Keratinocyte (primary cell): ENCODE measurements at regions not wholly inside any gene's neighbourhood (a gene's known extent, or its start where the extent isn't known, plus 50 kb on each side); places are given as distances from the start of the nearest gene placed in this dataset.

ENCODE experiments used
- DNase-seq: peaks from one replicate; pipeline ENCODE4 v3.0.0-alpha.2; 2011; ENCODE audit warnings: low read depth, missing footprints, low spot score
- FAIRE-seq: peaks from 2 replicates; lab custom pipeline; 2011; peaks lifted over from hg19 to GRCh38; lab: Jason Lieb, UNC
- H2AFZ ChIP-seq: 2 replicates; pipeline ENCODE4 v1.6.0; 2012; ENCODE audit warnings: low read length, control low read depth, inconsistent platforms; ENCODE audit not compliant: control insufficient read depth
- H3K27ac ChIP-seq: 2 replicates; pipeline ENCODE4 v1.5.1; 2011; ENCODE audit warnings: low read length; ENCODE audit not compliant: control insufficient read depth, insufficient read depth
- H3K27me3 ChIP-seq: 3 replicates; pipeline ENCODE4 v1.6.0; 2011; ENCODE audit warnings: low read length; ENCODE audit not compliant: control insufficient read depth, insufficient read depth; ENCODE audit errors: extremely low read depth
- H3K36me3 ChIP-seq, 2 experiments: 2 replicates in 1 of 2; 3 replicates in 1 of 2; pipeline ENCODE4 v1.5.1; 2011; ENCODE audit warnings: low read length in 2 of 2, mild to moderate bottlenecking in 1 of 2; ENCODE audit not compliant: control insufficient read depth in 2 of 2, insufficient read depth in 2 of 2; ENCODE audit errors: extremely low read depth in 1 of 2
- H3K4me1 ChIP-seq: 3 replicates; pipeline ENCODE4 v1.5.1; 2011; ENCODE audit warnings: low read length; ENCODE audit not compliant: control insufficient read depth, insufficient read depth; ENCODE audit errors: extremely low read depth
- H3K4me2 ChIP-seq: 3 replicates; pipeline ENCODE4 v1.6.0; 2011; ENCODE audit warnings: low read depth, low read length; ENCODE audit not compliant: control insufficient read depth, insufficient read depth; ENCODE audit errors: extremely low read depth
- H3K4me3 ChIP-seq, 3 experiments: fragments of 200-600 bp in 1 of 3; sonication (generic) in 1 of 3; 2 replicates in 2 of 3; 3 replicates in 1 of 3; pipeline ENCODE4 v1.5.1; 2011 to 2016; ENCODE audit warnings: low read length in 3 of 3, mild to moderate bottlenecking in 3 of 3, control low read depth in 2 of 3, inconsistent platforms in 1 of 3, low read depth in 1 of 3, mixed read lengths in 1 of 3, mixed run types in 1 of 3, moderate library complexity in 1 of 3; ENCODE audit not compliant: control insufficient read depth in 2 of 3, insufficient read depth in 2 of 3; ENCODE audit errors: extremely low read depth in 1 of 3
- H3K79me2 ChIP-seq: 2 replicates; pipeline ENCODE4 v1.6.0; 2012; ENCODE audit warnings: low read length; ENCODE audit not compliant: control insufficient read depth, insufficient read depth
- H3K9ac ChIP-seq: 3 replicates; pipeline ENCODE4 v1.6.0; 2011; ENCODE audit warnings: low read length; ENCODE audit not compliant: control insufficient read depth, insufficient read depth; ENCODE audit errors: extremely low read depth
- H3K9me1 ChIP-seq: 3 replicates; pipeline ENCODE4 v1.6.0; 2011; ENCODE audit warnings: low read length; ENCODE audit not compliant: control insufficient read depth, insufficient read depth; ENCODE audit errors: extremely low read depth
- H3K9me3 ChIP-seq: 2 replicates; pipeline ENCODE4 v1.5.1; 2012; ENCODE audit warnings: low read depth, low read length; ENCODE audit not compliant: control insufficient read depth
- H4K20me1 ChIP-seq: 3 replicates; pipeline ENCODE4 v1.6.0; 2011; ENCODE audit warnings: low read length; ENCODE audit not compliant: control insufficient read depth, insufficient read depth; ENCODE audit errors: extremely low read depth
- EZH2 ChIP-seq: IDR thresholded peaks from one replicate; pipeline ENCODE4 v1.6.1; 2012; ENCODE audit warnings: inconsistent platforms, mild to moderate bottlenecking, low read length, moderate library complexity
- dilution Hi-C: fragments of 300-500 bp; cut with MboI; formaldehyde crosslinking; loops from one replicate; pipeline ENCODE4 v1.7.0; 2020; ENCODE audit warnings: low sequenced_read_pairs; ENCODE audit not compliant: extremely low pct_ligation_motif_present
- TF ChIP-seq, protein P1 (sequence below), 3 experiments: IDR thresholded peaks in 1 of 3; conservative IDR thresholded peaks in 1 of 3; optimal IDR thresholded peaks in 1 of 3; 2 replicates in 2 of 3; 3 replicates in 1 of 3; pipeline versions ENCODE3 to v1.5.1; 2011; ENCODE audit warnings: low read length in 3 of 3, mild to moderate bottlenecking in 3 of 3, moderate library complexity in 2 of 3, control low read depth in 1 of 3, inconsistent platforms in 1 of 3; ENCODE audit not compliant: insufficient read depth in 2 of 3; ENCODE audit errors: extremely low read depth in 1 of 3

DNA sequence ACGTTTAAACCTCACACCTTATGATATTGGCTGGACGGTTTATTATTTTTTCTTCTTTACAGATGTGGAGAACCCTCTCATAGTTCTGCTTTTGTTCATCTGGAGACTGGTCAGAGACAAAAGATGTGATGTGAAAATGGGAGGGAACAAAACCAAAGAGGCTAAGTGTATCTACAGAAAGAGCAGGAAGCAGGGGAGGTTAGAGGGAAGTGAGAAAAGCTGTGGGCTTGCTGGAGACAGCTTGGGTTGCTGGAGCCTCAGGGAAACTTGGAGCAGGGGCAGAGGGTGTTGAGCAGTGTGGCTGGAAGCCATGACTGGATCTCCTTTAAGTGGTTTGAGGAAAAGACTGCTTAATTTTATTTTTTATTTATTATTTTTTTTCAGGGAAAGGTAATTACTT is 79.0 kb upstream of the SNX19 start:
- TF ChIP-seq, protein P1, sequence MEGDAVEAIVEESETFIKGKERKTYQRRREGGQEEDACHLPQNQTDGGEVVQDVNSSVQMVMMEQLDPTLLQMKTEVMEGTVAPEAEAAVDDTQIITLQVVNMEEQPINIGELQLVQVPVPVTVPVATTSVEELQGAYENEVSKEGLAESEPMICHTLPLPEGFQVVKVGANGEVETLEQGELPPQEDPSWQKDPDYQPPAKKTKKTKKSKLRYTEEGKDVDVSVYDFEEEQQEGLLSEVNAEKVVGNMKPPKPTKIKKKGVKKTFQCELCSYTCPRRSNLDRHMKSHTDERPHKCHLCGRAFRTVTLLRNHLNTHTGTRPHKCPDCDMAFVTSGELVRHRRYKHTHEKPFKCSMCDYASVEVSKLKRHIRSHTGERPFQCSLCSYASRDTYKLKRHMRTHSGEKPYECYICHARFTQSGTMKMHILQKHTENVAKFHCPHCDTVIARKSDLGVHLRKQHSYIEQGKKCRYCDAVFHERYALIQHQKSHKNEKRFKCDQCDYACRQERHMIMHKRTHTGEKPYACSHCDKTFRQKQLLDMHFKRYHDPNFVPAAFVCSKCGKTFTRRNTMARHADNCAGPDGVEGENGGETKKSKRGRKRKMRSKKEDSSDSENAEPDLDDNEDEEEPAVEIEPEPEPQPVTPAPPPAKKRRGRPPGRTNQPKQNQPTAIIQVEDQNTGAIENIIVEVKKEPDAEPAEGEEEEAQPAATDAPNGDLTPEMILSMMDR (optimal IDR thresholded peaks at IDR 0.05 in 1 of 3, IDR thresholded peaks at IDR 0.05 in 1 of 3, conservative IDR thresholded peaks at IDR 0.05 in 1 of 3; ENCODE audit: extremely low read depth in 1 of 3, insufficient read depth in 2 of 3, low read length in 3 of 3), result no peak
- TF ChIP-seq EZH2, result no peak
- H3K79me2 ChIP-seq, result no peaks in the 10 kb centered on the region
- DNase-seq (no peak), FAIRE-seq (no peak)
- H3K9me3 ChIP-seq, result no peaks in the 10 kb centered on the region
- H3K36me3 ChIP-seq, result no peaks in the 10 kb centered on the region
- dilution Hi-C loops, result no loop called here
- H3K27ac ChIP-seq, result no peak overlapping the region
- H2AFZ ChIP-seq, result peak overlapping the region; percentile 7
- H3K9ac ChIP-seq, result no peak overlapping the region
- peaks cover 14% of the 10 kb centered on the region for H3K4me1 ChIP-seq
- no peak overlapping the region for H3K4me3 ChIP-seq
- H3K4me2 ChIP-seq, result no peak overlapping the region
- H3K9me1 ChIP-seq, result no peaks in the 10 kb centered on the region
- no peaks in the 10 kb centered on the region for H4K20me1 ChIP-seq
- no peaks in the 10 kb centered on the region for H3K27me3 ChIP-seq

GRCh38 chr11:130997278-130997677 is 81.0 kb upstream of the SNX19 start:
- Histone ChIP-seq H3K4me2 (no peak overlapping the region), H3K36me3 (no peaks in the 10 kb centered on the region), H3K27me3 (no peaks in the 10 kb centered on the region), H3K9me1 (no peaks in the 10 kb centered on the region), H3K9me3 (no peaks in the 10 kb centered on the region), H3K9ac (no peak overlapping the region), H3K27ac (no peak overlapping the region), H3K4me1 (peaks cover 33% of the 10 kb centered on the region), H4K20me1 (no peaks in the 10 kb centered on the region), H3K79me2 (no peaks in the 10 kb centered on the region), H2AFZ (no peak overlapping the region), H3K4me3 (no peak overlapping the region)
- no peak for DNase-seq
- TF ChIP-seq, protein P1 (optimal IDR thresholded peaks at IDR 0.05 in 1 of 3, IDR thresholded peaks at IDR 0.05 in 1 of 3, conservative IDR thresholded peaks at IDR 0.05 in 1 of 3; ENCODE audit: extremely low read depth in 1 of 3, insufficient read depth in 2 of 3, low read length in 3 of 3), result no peak
- no peak for TF ChIP-seq EZH2
- dilution Hi-C loops, result no loop called here
- FAIRE-seq, result no peak
